HepG2 (cell line): ENCODE measurements at regions not wholly inside any gene's neighbourhood (a gene's known extent, or its start where the extent isn't known, plus 50 kb on each side); places are given as distances from the start of the nearest gene placed in this dataset.

ENCODE experiments used
- ATAC-seq: fragments of 200-7000 bp; cut with Tn5 transposase; 3 replicates; pipeline ENCODE4 v1.9.1; 2020; ENCODE audit warnings: mild to moderate bottlenecking, moderate library complexity
- BruUV-seq: library from RNA; stranded (reverse); fragments of 400-500 nt; replicated peaks from 2 replicates; lab custom pipeline; 2021; lab: Mats Ljungman, UMichigan
- CTCF ChIA-PET: fragments of 300-600 bp; formaldehyde crosslinking; extraction: SDS; loops from one replicate; lab custom pipeline; 2021; ENCODE audit warnings: low total read pairs, inconsistent platforms, low intra/inter-chr PET ratio; lab: Yijun Ruan, JAX
- POLR2A ChIA-PET: fragments of 350-600 bp; sonication (Branson Sonifier 250); formaldehyde crosslinking; loops from one replicate; lab custom pipeline; 2020; ENCODE audit warnings: antibody characterized with exemption, inconsistent platforms; lab: Yijun Ruan, JAX
- DNase-seq: peaks from one replicate; pipeline ENCODE4 v3.0.0-alpha.2; 2015; ENCODE audit warnings: low spot score
- FAIRE-seq: peaks from 3 replicates; lab custom pipeline; 2011; peaks lifted over from hg19 to GRCh38; lab: Jason Lieb, UNC
- H2AFZ ChIP-seq: one replicate; pipeline ENCODE4 v1.6.1; 2011; ENCODE audit warnings: low read length, inconsistent platforms
- H3K27ac ChIP-seq: fragments of 300-600 bp; 3 replicates; pipeline ENCODE4 v1.8.0; 2011; ENCODE audit warnings: mixed run types, mild to moderate bottlenecking, mixed read lengths, low read length, inconsistent platforms; ENCODE audit not compliant: insufficient read depth; ENCODE audit errors: extremely low read length
- H3K27me3 ChIP-seq, 2 experiments: fragments of 200-600 bp in 1 of 2; 2 replicates in 1 of 2; 3 replicates in 1 of 2; pipeline versions ENCODE4 v1.6.0 to v1.8.0; 2011; ENCODE audit warnings: low read length in 2 of 2, mild to moderate bottlenecking in 2 of 2, moderate library complexity in 2 of 2, inconsistent platforms in 1 of 2; ENCODE audit not compliant: insufficient read depth in 2 of 2, control insufficient read depth in 1 of 2
- H3K36me3 ChIP-seq, 2 experiments: fragments of 200-600 bp in 1 of 2; replicated peaks in 1 of 2; 2 replicates in 1 of 2; 3 replicates in 1 of 2; pipeline versions ENCODE4 v1.5.1 to v1.8.0; 2011; ENCODE audit warnings: low read length in 2 of 2, inconsistent platforms in 1 of 2; ENCODE audit not compliant: insufficient read depth in 2 of 2, control insufficient read depth in 1 of 2
- H3K4me1 ChIP-seq: 2 replicates; pipeline ENCODE4 v1.5.1; 2012; ENCODE audit warnings: low read length, inconsistent platforms; ENCODE audit not compliant: insufficient read depth
- H3K4me2 ChIP-seq: 2 replicates; pipeline ENCODE4 v1.6.0; 2011; ENCODE audit warnings: low read depth, low read length, inconsistent platforms
- H3K4me3 ChIP-seq, 3 experiments: fragments of 200-600 bp in 1 of 3; sonication (generic), shearing (Covaris generic) in 1 of 3; replicated peaks in 1 of 3; 2 replicates each; pipeline ENCODE4 v1.5.1; 2011 to 2016; ENCODE audit warnings: low read length in 3 of 3, inconsistent platforms in 2 of 3, low read depth in 2 of 3, mild to moderate bottlenecking in 2 of 3, control low read depth in 1 of 3, mixed read lengths in 1 of 3; ENCODE audit not compliant: insufficient read depth in 1 of 3
- H3K79me2 ChIP-seq: one replicate; pipeline ENCODE4 v1.6.1; 2011; ENCODE audit warnings: low read length, inconsistent platforms; ENCODE audit not compliant: insufficient read depth
- H3K9ac ChIP-seq: 2 replicates; pipeline ENCODE4 v1.6.0; 2011; ENCODE audit warnings: mild to moderate bottlenecking, low read depth, low read length, inconsistent platforms; ENCODE audit not compliant: insufficient read depth
- H3K9me3 ChIP-seq: 2 replicates; pipeline ENCODE4 v1.5.1; 2012; ENCODE audit warnings: mild to moderate bottlenecking, low read length
- H4K20me1 ChIP-seq: 2 replicates; pipeline ENCODE4 v1.6.0; 2011; ENCODE audit warnings: inconsistent platforms, mild to moderate bottlenecking, low read length, moderate library complexity; ENCODE audit not compliant: insufficient read depth
- ARHGAP35 ChIP-seq: sonication (generic); formaldehyde crosslinking; IDR thresholded peaks from 2 replicates; pipeline ENCODE4 v1.9.0; 2022; ENCODE audit warnings: mild to moderate bottlenecking, inconsistent platforms, moderate library complexity, missing genetic modification reagents, borderline replicate concordance
- CCAR2 ChIP-seq: fragments of 200-400 bp; formaldehyde crosslinking; optimal IDR thresholded peaks from 2 replicates; pipeline ENCODE3; 2018; ENCODE audit warnings: low read depth, mild to moderate bottlenecking, low read length, moderate library complexity
- CHD2 ChIP-seq: IDR thresholded peaks from 2 replicates; pipeline ENCODE4 v1.6.1; 2011; ENCODE audit warnings: low read depth, low read length, improper control_type of control experiment
- FOSL1 ChIP-seq: sonication (generic); formaldehyde crosslinking; IDR thresholded peaks from 2 replicates; pipeline ENCODE4 v1.9.0; 2021; ENCODE audit warnings: missing genetic modification reagents, borderline replicate concordance
- GATAD2A ChIP-seq: IDR thresholded peaks from 2 replicates; pipeline ENCODE4 v1.6.1; 2016
- HDAC2 ChIP-seq: sonication (generic); formaldehyde crosslinking; IDR thresholded peaks from 2 replicates; pipeline ENCODE4 v1.4.0; 2020; ENCODE audit warnings: missing genetic modification reagents
- HES4 ChIP-seq: sonication (generic); formaldehyde crosslinking; IDR thresholded peaks from 2 replicates; pipeline ENCODE4 v1.9.0; 2021; ENCODE audit warnings: mild to moderate bottlenecking, missing genetic modification reagents, borderline replicate concordance
- HNRNPL ChIP-seq: fragments of 200-400 bp; formaldehyde crosslinking; IDR thresholded peaks from 2 replicates; pipeline ENCODE4 v1.6.1; 2017; ENCODE audit warnings: mild to moderate bottlenecking, low read depth, low read length
- KDM4B ChIP-seq: sonication (generic); formaldehyde crosslinking; IDR thresholded peaks from 2 replicates; pipeline ENCODE4 v1.4.0; 2020; ENCODE audit warnings: missing genetic modification reagents
- NFYB ChIP-seq: sonication (generic); formaldehyde crosslinking; IDR thresholded peaks from 2 replicates; pipeline ENCODE4 v1.4.0; 2020; ENCODE audit warnings: missing genetic modification reagents
- NFYC ChIP-seq: IDR thresholded peaks from 2 replicates; pipeline ENCODE4 v1.6.1; 2016; ENCODE audit warnings: missing genetic modification reagents, missing compliant biosample characterization
- NR2F6 ChIP-seq, 2 experiments: IDR thresholded peaks; 2 replicates each; pipeline ENCODE4 v1.6.1; 2016; ENCODE audit warnings: antibody characterized with exemption in 1 of 2, mild to moderate bottlenecking in 1 of 2
- PBX3 ChIP-seq: sonication (generic); formaldehyde crosslinking; IDR thresholded peaks from 2 replicates; pipeline ENCODE4 v1.8.1; 2023; ENCODE audit warnings: missing genetic modification reagents, inconsistent platforms, borderline replicate concordance
- ZEB1 ChIP-seq: IDR thresholded peaks from 2 replicates; pipeline ENCODE4 v1.6.1; 2012; ENCODE audit warnings: mild to moderate bottlenecking, low read depth, inconsistent platforms; ENCODE audit not compliant: insufficient replicate concordance
- ZFX ChIP-seq: sonication (generic); formaldehyde crosslinking; IDR thresholded peaks from 2 replicates; pipeline ENCODE4 v1.4.0; 2020; ENCODE audit warnings: mild to moderate bottlenecking, low read depth, missing genetic modification reagents, moderate library complexity
- ZNF234 ChIP-seq: sonication (generic); formaldehyde crosslinking; conservative IDR thresholded peaks from 2 replicates; pipeline ENCODE4 v1.5.1; 2020; ENCODE audit warnings: mild to moderate bottlenecking, missing genetic modification reagents
- ZNF382 ChIP-seq: sonication (generic); formaldehyde crosslinking; IDR thresholded peaks from 2 replicates; pipeline ENCODE4 v1.5.0; 2020; ENCODE audit warnings: missing genetic modification reagents, mild to moderate bottlenecking, borderline replicate concordance
- ZNF513 ChIP-seq: sonication (generic); formaldehyde crosslinking; conservative IDR thresholded peaks from 2 replicates; pipeline ENCODE4 v1.5.0; 2020; ENCODE audit warnings: missing genetic modification reagents
- ZNF570 ChIP-seq: sonication (generic); formaldehyde crosslinking; IDR thresholded peaks from 2 replicates; pipeline ENCODE4 v1.4.0; 2020; ENCODE audit warnings: mild to moderate bottlenecking, missing genetic modification reagents, borderline replicate concordance
- ZSCAN25 ChIP-seq: sonication (generic); formaldehyde crosslinking; IDR thresholded peaks from 2 replicates; pipeline ENCODE4 v1.8.0; 2022; ENCODE audit warnings: mild to moderate bottlenecking, missing genetic modification reagents
- in situ Hi-C: cut with HindIII; loops from 2 replicates; pipeline ENCODE4 v1.10.0; 2017; ENCODE audit warnings: low pct_unique_long_range_greater_than_20kb; ENCODE audit not compliant: extremely low pct_ligation_motif_present
- intact Hi-C: fragments of 100-400 bp; cut with micrococcal nuclease; formaldehyde crosslinking; loops from one replicate; pipeline ENCODE4 v1.10.0; 2022; ENCODE audit not compliant: unreplicated experiment

GRCh38 chr1:83033682-83034081, 965.2 kb downstream of the TTLL7 start:
- in situ Hi-C loops: no loop called here
- H3K9ac ChIP-seq: no peak overlapping the region
- DNase-seq (no peak), FAIRE-seq (no peak), ATAC-seq (no peak)
- ChIA-PET POLR2A (no interaction called here), CTCF (no interaction called here)
- H3K4me1 ChIP-seq: no peaks in the 10 kb centered on the region
- H3K27me3 ChIP-seq: no peaks in the 10 kb centered on the region
- intact Hi-C loops: no loop called here
- H3K36me3 ChIP-seq: no peaks in the 10 kb centered on the region
- no peak overlapping the region for H3K4me2 ChIP-seq
- no peaks in the 10 kb centered on the region for H3K79me2 ChIP-seq
- no peak overlapping the region for H2AFZ ChIP-seq
- no peak overlapping the region for H3K27ac ChIP-seq
- H3K4me3 ChIP-seq: no peak overlapping the region
- H3K9me3 ChIP-seq: peaks cover 77% of the 10 kb centered on the region
- TF ChIP-seq ZNF513 (CRISPR knock-in tag): no peak
- TF ChIP-seq NFYC (CRISPR knock-in tag): no peak
- TF ChIP-seq ZNF382 (CRISPR knock-in tag): no peak
- no peak for TF ChIP-seq NFYB (CRISPR knock-in tag)
- no peak for TF ChIP-seq GATAD2A (CRISPR knock-in tag)
- TF ChIP-seq HES4: no peak
- no peak for TF ChIP-seq ZSCAN25 (CRISPR knock-in tag)
- no peak for TF ChIP-seq ZNF570 (CRISPR knock-in tag)
- TF ChIP-seq FOSL1 (CRISPR knock-in tag): no peak
- TF ChIP-seq HNRNPL: no peak
- no peak for TF ChIP-seq ZNF234 (CRISPR knock-in tag)
- TF ChIP-seq PBX3 (CRISPR knock-in tag): no peak
- no peak for TF ChIP-seq NR2F6 (IDR thresholded peaks at IDR 0.05)
- TF ChIP-seq NR2F6 (CRISPR knock-in tag; IDR thresholded peaks at IDR 0.05): no peak
- TF ChIP-seq ZEB1: no peak
- no peak for TF ChIP-seq CCAR2
- TF ChIP-seq HDAC2 (CRISPR knock-in tag): no peak
- no peak for TF ChIP-seq KDM4B
- TF ChIP-seq ARHGAP35 (CRISPR knock-in tag): no peak
- TF ChIP-seq CHD2: no peak
- no peak for TF ChIP-seq ZFX
- BruUV-seq: no TSS peak
- no peaks in the 10 kb centered on the region for H4K20me1 ChIP-seq
